ENCODE measurements at regions not wholly inside any gene's neighbourhood (a gene's known extent, or its start where the extent isn't known, plus 50 kb on each side); places are given as distances from the start of the nearest gene placed in this dataset.

DNA sequence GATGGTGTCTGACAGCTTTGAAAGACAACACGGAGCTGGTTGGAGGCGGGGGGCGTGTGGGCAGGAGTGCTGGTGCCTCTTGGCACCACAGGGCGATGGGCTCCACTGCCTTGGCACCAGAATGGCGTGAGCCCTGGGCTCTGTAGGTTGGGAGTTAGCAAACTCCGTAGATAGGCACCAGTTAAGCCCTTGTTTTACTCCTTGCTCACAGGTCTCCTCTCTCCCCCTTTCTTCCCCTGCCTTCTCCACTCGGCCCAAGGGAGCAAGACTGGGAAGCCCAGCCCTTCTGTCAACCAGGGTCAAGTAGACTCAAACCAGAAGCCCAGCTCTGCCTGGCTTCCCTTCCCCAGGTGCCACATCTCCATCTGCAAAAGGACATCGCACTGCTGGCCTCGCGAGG is 281.7 kb upstream of the ID2 start:
- TF ChIP-seq GLI2 (tag by site-specific recombination; IDR thresholded peaks at IDR 0.05; ENCODE audit: borderline replicate concordance, low read depth): no peak
- no peak for TF ChIP-seq ZNF426 (tag by site-specific recombination; IDR thresholded peaks at IDR 0.05)
- TF ChIP-seq, protein P1, sequence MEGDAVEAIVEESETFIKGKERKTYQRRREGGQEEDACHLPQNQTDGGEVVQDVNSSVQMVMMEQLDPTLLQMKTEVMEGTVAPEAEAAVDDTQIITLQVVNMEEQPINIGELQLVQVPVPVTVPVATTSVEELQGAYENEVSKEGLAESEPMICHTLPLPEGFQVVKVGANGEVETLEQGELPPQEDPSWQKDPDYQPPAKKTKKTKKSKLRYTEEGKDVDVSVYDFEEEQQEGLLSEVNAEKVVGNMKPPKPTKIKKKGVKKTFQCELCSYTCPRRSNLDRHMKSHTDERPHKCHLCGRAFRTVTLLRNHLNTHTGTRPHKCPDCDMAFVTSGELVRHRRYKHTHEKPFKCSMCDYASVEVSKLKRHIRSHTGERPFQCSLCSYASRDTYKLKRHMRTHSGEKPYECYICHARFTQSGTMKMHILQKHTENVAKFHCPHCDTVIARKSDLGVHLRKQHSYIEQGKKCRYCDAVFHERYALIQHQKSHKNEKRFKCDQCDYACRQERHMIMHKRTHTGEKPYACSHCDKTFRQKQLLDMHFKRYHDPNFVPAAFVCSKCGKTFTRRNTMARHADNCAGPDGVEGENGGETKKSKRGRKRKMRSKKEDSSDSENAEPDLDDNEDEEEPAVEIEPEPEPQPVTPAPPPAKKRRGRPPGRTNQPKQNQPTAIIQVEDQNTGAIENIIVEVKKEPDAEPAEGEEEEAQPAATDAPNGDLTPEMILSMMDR (tag by site-specific recombination; IDR thresholded peaks at IDR 0.05): no peak
- no peak for TF ChIP-seq ZNF138 (tag by site-specific recombination; IDR thresholded peaks at IDR 0.05; ENCODE audit: borderline replicate concordance)
- no peak for TF ChIP-seq ZNF404 (tag by site-specific recombination; IDR thresholded peaks at IDR 0.05)
- TF ChIP-seq ZNF626 (tag by site-specific recombination; IDR thresholded peaks at IDR 0.05): no peak
- no peak for TF ChIP-seq ZNF670 (tag by site-specific recombination; IDR thresholded peaks at IDR 0.05; ENCODE audit: low read depth)
- no peak for TF ChIP-seq ZNF311 (tag by site-specific recombination; IDR thresholded peaks at IDR 0.05; ENCODE audit: borderline replicate concordance)
- no peak for TF ChIP-seq TCF7L2 (IDR thresholded peaks at IDR 0.05; ENCODE audit: borderline replicate concordance, low read depth, low read length)
- no peak for TF ChIP-seq BCL11A (tag by site-specific recombination; IDR thresholded peaks at IDR 0.05; ENCODE audit: low read depth)
- no peak for TF ChIP-seq SP3 (tag by site-specific recombination; IDR thresholded peaks at IDR 0.05)
- no peak for TF ChIP-seq ZNF777 (tag by site-specific recombination; IDR thresholded peaks at IDR 0.05; ENCODE audit: borderline replicate concordance)
- no peak for TF ChIP-seq KLF16 (tag by site-specific recombination; IDR thresholded peaks at IDR 0.05)
- no peak for TF ChIP-seq ZNF24 (tag by site-specific recombination; IDR thresholded peaks at IDR 0.05)
- TF ChIP-seq ZNF600 (tag by site-specific recombination; IDR thresholded peaks at IDR 0.05): no peak
- TF ChIP-seq, protein P2, sequence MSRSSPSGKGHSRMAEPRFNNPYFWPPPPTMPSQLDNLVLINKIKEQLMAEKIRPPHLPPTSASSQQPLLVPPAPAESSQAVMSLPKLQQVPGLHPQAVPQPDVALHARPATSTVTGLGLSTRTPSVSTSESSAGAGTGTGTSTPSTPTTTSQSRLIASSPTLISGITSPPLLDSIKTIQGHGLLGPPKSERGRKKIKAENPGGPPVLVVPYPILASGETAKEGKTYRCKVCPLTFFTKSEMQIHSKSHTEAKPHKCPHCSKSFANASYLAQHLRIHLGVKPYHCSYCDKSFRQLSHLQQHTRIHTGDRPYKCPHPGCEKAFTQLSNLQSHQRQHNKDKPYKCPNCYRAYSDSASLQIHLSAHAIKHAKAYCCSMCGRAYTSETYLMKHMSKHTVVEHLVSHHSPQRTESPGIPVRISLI (tag by site-specific recombination; IDR thresholded peaks at IDR 0.05): no peak
- Histone ChIP-seq H3K36me3 (ENCODE audit: control insufficient read depth in 2 of 2, insufficient read depth in 1 of 2, low read length in 2 of 2) (no peaks in the 10 kb centered on the region), H3K9me3 (ENCODE audit: control insufficient read depth, insufficient read depth, low read depth, low read length) (no peaks in the 10 kb centered on the region), H3K4me3 (ENCODE audit: low read depth, low read length) (no peak overlapping the region), H3K4me1 (ENCODE audit: control insufficient read depth, insufficient read depth, low read length) (no peaks in the 10 kb centered on the region), H3K27ac (ENCODE audit: extremely low read depth, low read depth, low read length) (no peak overlapping the region)
- POLR2A ChIA-PET: no interaction called here
- CTCF ChIA-PET: no interaction called here

DNA sequence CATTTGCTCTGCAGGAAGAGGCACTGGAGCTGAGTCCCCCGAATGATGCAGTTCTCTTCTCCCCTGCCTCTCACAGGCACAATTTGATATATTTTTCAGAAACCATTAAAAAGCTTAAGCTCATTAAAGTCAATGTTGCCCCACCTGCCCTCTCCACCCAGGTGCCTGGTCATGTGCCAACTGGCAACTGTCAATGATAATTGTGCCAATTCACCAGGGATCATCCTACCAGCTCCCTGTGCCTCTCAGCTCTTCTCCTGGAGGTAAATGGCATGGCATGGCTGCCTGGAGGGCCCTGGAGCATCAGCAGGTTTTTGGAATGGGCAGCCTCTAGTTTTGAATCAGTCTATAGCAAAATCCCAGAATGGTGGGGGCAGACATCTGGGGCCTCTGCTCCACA is 279.6 kb upstream of the ID2 start:
- Histone ChIP-seq H3K27ac (ENCODE audit: extremely low read depth, low read depth, low read length) (no peak overlapping the region), H3K36me3 (ENCODE audit: control insufficient read depth in 2 of 2, insufficient read depth in 1 of 2, low read length in 2 of 2) (no peaks in the 10 kb centered on the region), H3K9me3 (ENCODE audit: control insufficient read depth, insufficient read depth, low read depth, low read length) (no peaks in the 10 kb centered on the region), H3K4me1 (ENCODE audit: control insufficient read depth, insufficient read depth, low read length) (no peaks in the 10 kb centered on the region), H3K4me3 (ENCODE audit: low read depth, low read length) (no peak overlapping the region)
- CTCF ChIA-PET: interaction anchor here (0.8 kb wide), 1 partner anchor 18 kb away, joined by 3 read pairs; no protein-coding TSS in a partner anchor
- POLR2A ChIA-PET: no interaction called here
- TF ChIP-seq ZNF324 (tag by site-specific recombination; IDR thresholded peaks at IDR 0.05) (no peak), ZNF274 (IDR thresholded peaks at IDR 0.05; ENCODE audit: low read length) (no peak), ZNF274 (tag by site-specific recombination; IDR thresholded peaks at IDR 0.05; ENCODE audit: borderline replicate concordance) (no peak), GLI4 (tag by site-specific recombination; IDR thresholded peaks at IDR 0.05) (no peak)
- TF ChIP-seq, protein P3, sequence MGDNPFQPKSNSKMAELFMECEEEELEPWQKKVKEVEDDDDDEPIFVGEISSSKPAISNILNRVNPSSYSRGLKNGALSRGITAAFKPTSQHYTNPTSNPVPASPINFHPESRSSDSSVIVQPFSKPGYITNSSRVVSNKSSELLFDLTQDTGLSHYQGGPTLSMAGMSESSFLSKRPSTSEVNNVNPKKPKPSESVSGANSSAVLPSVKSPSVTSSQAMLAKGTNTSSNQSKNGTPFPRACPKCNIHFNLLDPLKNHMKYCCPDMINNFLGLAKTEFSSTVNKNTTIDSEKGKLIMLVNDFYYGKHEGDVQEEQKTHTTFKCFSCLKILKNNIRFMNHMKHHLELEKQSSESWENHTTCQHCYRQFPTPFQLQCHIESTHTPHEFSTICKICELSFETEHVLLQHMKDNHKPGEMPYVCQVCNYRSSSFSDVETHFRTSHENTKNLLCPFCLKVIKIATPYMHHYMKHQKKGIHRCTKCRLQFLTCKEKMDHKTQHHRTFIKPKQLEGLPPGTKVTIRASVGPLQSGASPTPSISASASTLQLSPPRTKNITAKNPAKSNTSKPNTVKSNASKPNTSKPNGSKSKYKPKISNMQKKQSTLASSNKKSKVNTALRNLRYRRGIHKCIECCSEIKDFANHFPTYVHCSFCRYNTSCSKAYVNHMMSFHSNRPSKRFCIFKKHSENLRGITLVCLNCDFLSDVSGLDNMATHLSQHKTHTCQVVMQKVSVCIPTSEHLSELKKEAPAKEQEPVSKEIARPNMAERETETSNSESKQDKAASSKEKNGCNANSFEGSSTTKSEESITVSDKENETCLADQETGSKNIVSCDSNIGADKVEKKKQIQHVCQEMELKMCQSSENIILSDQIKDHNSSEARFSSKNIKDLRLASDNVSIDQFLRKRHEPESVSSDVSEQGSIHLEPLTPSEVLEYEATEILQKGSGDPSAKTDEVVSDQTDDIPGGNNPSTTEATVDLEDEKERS (tag by site-specific recombination; IDR thresholded peaks at IDR 0.05): no peak
- TF ChIP-seq, protein P1 (tag by site-specific recombination; IDR thresholded peaks at IDR 0.05): no peak
